Gastrocnemius medialis (tissue), 4 donors: ENCODE measurements at regions not wholly inside any gene's neighbourhood (a gene's known extent, or its start where the extent isn't known, plus 50 kb on each side); places are given as distances from the start of the nearest gene placed in this dataset.

Experiments used
- CTCF ChIP-seq, 5 experiments: fragments of 450-650 bp in 3 of 5; fragments of 200-600 bp in 2 of 5; sonication (generic) in 2 of 5; IDR thresholded peaks in 4 of 5; conservative IDR thresholded peaks in 1 of 5; 1 replicate in 4 of 5; 2 replicates in 1 of 5; pipeline ENCODE4 v1.5.1; 2016 to 2019; ENCODE audit warnings: antibody characterized with exemption in 5 of 5, mild to moderate bottlenecking in 3 of 5, moderate library complexity in 3 of 5
- POLR2A ChIP-seq, 2 donors: fragments of 450-650 bp; IDR thresholded peaks; one replicate each; pipeline ENCODE4 v1.6.1; 2017; ENCODE audit warnings: antibody characterized with exemption in 2 of 2, mild to moderate bottlenecking in 2 of 2, moderate library complexity in 2 of 2

- TF ChIP-seq CTCF (IDR thresholded peaks at IDR 0.05 in 4 of 5, conservative IDR thresholded peaks at IDR 0.05 in 1 of 5) (no peak), POLR2A (IDR thresholded peaks at IDR 0.05) (no peak)
Observed at GRCh38 chr10:28962768-28963167, 285.4 kb downstream of the BAMBI start.
